ENCODE measurements at regions not wholly inside any gene's neighbourhood (a gene's known extent, or its start where the extent isn't known, plus 50 kb on each side); places are given as distances from the start of the nearest gene placed in this dataset.

DNA sequence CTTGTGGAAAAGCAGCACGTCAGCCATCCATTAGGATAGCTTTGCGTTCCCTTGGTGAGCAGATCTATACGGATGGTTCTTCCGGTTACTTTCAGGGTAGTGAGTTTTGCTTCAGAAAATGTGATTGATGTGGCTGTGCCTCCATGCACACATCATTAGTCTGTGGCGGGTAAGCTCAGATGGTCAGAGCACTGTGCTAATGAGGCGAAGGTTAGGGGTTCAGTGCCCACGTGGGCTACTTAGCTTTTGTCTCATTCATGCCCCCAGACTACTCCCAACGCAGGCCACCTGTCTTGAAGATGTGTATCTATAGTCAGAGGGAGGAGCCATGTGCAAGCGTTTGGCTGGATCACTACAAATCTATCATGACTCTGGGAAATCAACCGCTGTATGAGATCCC lies 322.8 kb upstream of the POU3F3 start:
- Histone ChIP-seq H3K4me3 (no peak overlapping the region), H3K9me3 (ENCODE audit: low read depth) (no peaks in the 10 kb centered on the region), H3K79me2 (no peaks in the 10 kb centered on the region), H3K9me2 (replicated peaks; ENCODE audit: insufficient read depth) (no peaks in the 10 kb centered on the region), H3K4me1 (ENCODE audit: insufficient read depth) (no peaks in the 10 kb centered on the region), H3K36me3 (replicated peaks; ENCODE audit: insufficient read depth, low read depth) (no peaks in the 10 kb centered on the region), H2AFZ (no peak overlapping the region), H3K27ac (no peak overlapping the region), H4K20me1 (ENCODE audit: insufficient read depth, poor library complexity, severe bottlenecking) (no peaks in the 10 kb centered on the region), H3K4me2 (no peak overlapping the region), H3K27me3 (no peaks in the 10 kb centered on the region)
- 91% methylated on average over 10 of the region's 10 CpGs for WGBS (ENCODE audit: low lambda C conversion rate, missing lambda C conversion rate)
- no peak for DNase-seq (ENCODE audit: low spot score)
- TF ChIP-seq, protein P1, sequence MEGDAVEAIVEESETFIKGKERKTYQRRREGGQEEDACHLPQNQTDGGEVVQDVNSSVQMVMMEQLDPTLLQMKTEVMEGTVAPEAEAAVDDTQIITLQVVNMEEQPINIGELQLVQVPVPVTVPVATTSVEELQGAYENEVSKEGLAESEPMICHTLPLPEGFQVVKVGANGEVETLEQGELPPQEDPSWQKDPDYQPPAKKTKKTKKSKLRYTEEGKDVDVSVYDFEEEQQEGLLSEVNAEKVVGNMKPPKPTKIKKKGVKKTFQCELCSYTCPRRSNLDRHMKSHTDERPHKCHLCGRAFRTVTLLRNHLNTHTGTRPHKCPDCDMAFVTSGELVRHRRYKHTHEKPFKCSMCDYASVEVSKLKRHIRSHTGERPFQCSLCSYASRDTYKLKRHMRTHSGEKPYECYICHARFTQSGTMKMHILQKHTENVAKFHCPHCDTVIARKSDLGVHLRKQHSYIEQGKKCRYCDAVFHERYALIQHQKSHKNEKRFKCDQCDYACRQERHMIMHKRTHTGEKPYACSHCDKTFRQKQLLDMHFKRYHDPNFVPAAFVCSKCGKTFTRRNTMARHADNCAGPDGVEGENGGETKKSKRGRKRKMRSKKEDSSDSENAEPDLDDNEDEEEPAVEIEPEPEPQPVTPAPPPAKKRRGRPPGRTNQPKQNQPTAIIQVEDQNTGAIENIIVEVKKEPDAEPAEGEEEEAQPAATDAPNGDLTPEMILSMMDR (IDR thresholded peaks at IDR 0.05; ENCODE audit: poor library complexity), result no peak
- TF ChIP-seq EZH2phosphoT487 (IDR thresholded peaks at IDR 0.05; ENCODE audit: low read depth, severe bottlenecking, unreplicated experiment) (no peak), EZH2 (IDR thresholded peaks at IDR 0.05; ENCODE audit: borderline replicate concordance) (no peak)

DNA sequence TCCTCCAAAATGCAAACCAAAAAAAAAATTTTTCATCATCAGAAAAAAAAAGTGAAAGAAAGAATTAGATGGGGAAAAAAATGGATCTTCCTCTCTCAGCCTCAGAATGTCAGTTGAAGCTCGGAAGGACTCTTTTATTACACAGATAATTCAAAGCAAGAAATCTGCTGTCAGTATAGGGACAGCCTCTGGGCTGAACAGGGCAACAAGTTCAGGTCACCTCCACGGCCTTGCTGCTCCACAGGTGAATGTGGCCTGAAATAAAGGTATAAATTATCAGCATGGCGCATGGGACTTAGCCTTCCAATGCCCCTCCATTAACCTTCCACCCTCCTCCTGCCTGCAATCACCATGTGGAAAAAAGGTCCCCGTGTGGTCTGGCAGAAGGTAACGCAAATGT lies 316.8 kb upstream of the POU3F3 start:
- H3K4me2 ChIP-seq, result no peak overlapping the region
- no peak overlapping the region for H3K4me3 ChIP-seq
- no peak overlapping the region for H2AFZ ChIP-seq
- H4K20me1 ChIP-seq (ENCODE audit: insufficient read depth, poor library complexity, severe bottlenecking), result no peaks in the 10 kb centered on the region
- H3K27me3 ChIP-seq, result no peaks in the 10 kb centered on the region
- no peak overlapping the region for H3K27ac ChIP-seq
- no peaks in the 10 kb centered on the region for H3K9me3 ChIP-seq (ENCODE audit: low read depth)
- no peak for DNase-seq (ENCODE audit: low spot score)
- no peaks in the 10 kb centered on the region for H3K79me2 ChIP-seq
- no peaks in the 10 kb centered on the region for H3K36me3 ChIP-seq (replicated peaks; ENCODE audit: insufficient read depth, low read depth)
- no peaks in the 10 kb centered on the region for H3K4me1 ChIP-seq (ENCODE audit: insufficient read depth)
- TF ChIP-seq, protein P1 (IDR thresholded peaks at IDR 0.05; ENCODE audit: poor library complexity), result no peak
- TF ChIP-seq EZH2 (IDR thresholded peaks at IDR 0.05; ENCODE audit: borderline replicate concordance) (no peak), EZH2phosphoT487 (IDR thresholded peaks at IDR 0.05; ENCODE audit: low read depth, severe bottlenecking, unreplicated experiment) (no peak)
- H3K9me2 ChIP-seq (replicated peaks; ENCODE audit: insufficient read depth), result no peaks in the 10 kb centered on the region
- 75% methylated on average over 5 of the region's 5 CpGs for WGBS (ENCODE audit: low lambda C conversion rate, missing lambda C conversion rate)

DNA sequence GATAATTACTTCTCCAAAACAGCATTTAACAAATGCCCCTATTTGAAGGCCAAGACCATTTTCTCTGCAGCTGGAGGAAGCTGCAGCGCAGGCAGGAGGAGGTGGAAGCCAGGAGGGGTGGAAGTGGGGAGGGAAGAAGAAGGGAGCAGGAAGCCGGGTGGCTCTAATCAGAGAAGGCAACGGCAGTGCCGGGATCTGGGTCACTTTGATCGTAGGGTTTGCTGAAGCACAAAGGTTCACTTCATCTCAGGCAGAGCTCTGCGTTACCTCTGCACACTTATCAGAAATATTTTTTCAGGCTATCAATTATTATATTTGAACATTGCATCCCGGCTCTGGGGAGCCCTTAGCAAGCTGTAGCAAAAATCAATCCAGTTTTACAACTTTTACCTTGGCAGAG lies 315.8 kb upstream of the POU3F3 start:
- Histone ChIP-seq H3K79me2 (no peaks in the 10 kb centered on the region), H2AFZ (no peak overlapping the region), H3K4me1 (ENCODE audit: insufficient read depth) (no peaks in the 10 kb centered on the region), H3K4me3 (no peak overlapping the region), H3K36me3 (replicated peaks; ENCODE audit: insufficient read depth, low read depth) (no peaks in the 10 kb centered on the region), H3K27me3 (no peaks in the 10 kb centered on the region), H4K20me1 (ENCODE audit: insufficient read depth, poor library complexity, severe bottlenecking) (no peaks in the 10 kb centered on the region), H3K9me2 (replicated peaks; ENCODE audit: insufficient read depth) (no peaks in the 10 kb centered on the region), H3K27ac (no peak overlapping the region), H3K4me2 (no peak overlapping the region), H3K9me3 (ENCODE audit: low read depth) (no peaks in the 10 kb centered on the region)
- no peak for DNase-seq (ENCODE audit: low spot score)
- TF ChIP-seq EZH2phosphoT487 (IDR thresholded peaks at IDR 0.05; ENCODE audit: low read depth, severe bottlenecking, unreplicated experiment) (no peak), EZH2 (IDR thresholded peaks at IDR 0.05; ENCODE audit: borderline replicate concordance) (no peak)
- TF ChIP-seq, protein P1 (IDR thresholded peaks at IDR 0.05; ENCODE audit: poor library complexity), result no peak
- WGBS (ENCODE audit: low lambda C conversion rate, missing lambda C conversion rate), result 82% methylated on average over 7 of the region's 7 CpGs

DNA sequence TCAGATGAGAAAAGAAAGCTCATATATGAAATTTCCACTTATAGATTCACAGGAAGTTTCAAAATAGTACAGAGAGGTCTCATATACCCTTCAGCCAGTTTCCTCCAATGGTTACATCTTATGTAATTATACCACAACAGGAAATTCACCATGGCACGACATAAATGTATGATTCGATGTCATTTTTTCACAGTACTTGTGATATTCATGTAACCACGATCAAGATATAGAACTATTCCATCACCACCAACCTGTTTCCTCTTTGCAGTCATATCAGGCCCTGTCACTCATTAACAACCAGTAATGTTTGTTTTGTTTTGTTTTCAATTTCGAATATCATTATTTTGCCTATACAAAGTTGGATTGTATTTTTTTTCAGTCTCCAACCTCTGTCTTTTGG lies 314.3 kb upstream of the POU3F3 start:
- WGBS (ENCODE audit: low lambda C conversion rate, missing lambda C conversion rate), result 89% methylated on average over 4 of the region's 4 CpGs
- Histone ChIP-seq H3K4me2 (no peak overlapping the region), H3K27me3 (no peaks in the 10 kb centered on the region), H3K9me2 (replicated peaks; ENCODE audit: insufficient read depth) (no peaks in the 10 kb centered on the region), H2AFZ (no peak overlapping the region), H3K27ac (no peak overlapping the region), H3K4me1 (ENCODE audit: insufficient read depth) (no peaks in the 10 kb centered on the region), H3K79me2 (no peaks in the 10 kb centered on the region), H3K9me3 (ENCODE audit: low read depth) (no peaks in the 10 kb centered on the region), H4K20me1 (ENCODE audit: insufficient read depth, poor library complexity, severe bottlenecking) (no peaks in the 10 kb centered on the region), H3K36me3 (replicated peaks; ENCODE audit: insufficient read depth, low read depth) (no peaks in the 10 kb centered on the region), H3K4me3 (no peak overlapping the region)
- TF ChIP-seq EZH2 (IDR thresholded peaks at IDR 0.05; ENCODE audit: borderline replicate concordance), result no peak
- TF ChIP-seq EZH2phosphoT487 (IDR thresholded peaks at IDR 0.05; ENCODE audit: low read depth, severe bottlenecking, unreplicated experiment), result no peak
- no peak for DNase-seq (ENCODE audit: low spot score)
